HTR-8/SVneo (cell line): ENCODE measurements at regions not wholly inside any gene's neighbourhood (a gene's known extent, or its start where the extent isn't known, plus 50 kb on each side); places are given as distances from the start of the nearest gene placed in this dataset.

Experiments used
- DNase-seq: peaks from one replicate; pipeline ENCODE4 v3.0.0; 2011; ENCODE audit warnings: low spot score, mixed read lengths; ENCODE audit not compliant: insufficient read length
- FAIRE-seq: peaks from 2 replicates; lab custom pipeline; 2011; peaks lifted over from hg19 to GRCh38; lab: Jason Lieb, UNC

- DNase-seq: no peak
- no peak for FAIRE-seq
Observed at GRCh38 chr4:58564695-58565475, 1454.7 kb upstream of the IGFBP7 start.

- FAIRE-seq: no peak
Observed at GRCh38 chr4:58561170-58561569, 1451.0 kb upstream of the IGFBP7 start.

GRCh38 chr4:58560736-58561135, 1450.6 kb upstream of the IGFBP7 start:
- DNase-seq (no peak), FAIRE-seq (no peak)

More at GRCh38 chr4:58561170-58561569, 1451.0 kb upstream of the IGFBP7 start:
- DNase-seq: no peak

- DNase-seq (no peak), FAIRE-seq (no peak)
Observed at GRCh38 chr4:58553679-58554078, 1443.5 kb upstream of the IGFBP7 start.

- FAIRE-seq (no peak), DNase-seq (no peak)
Observed at GRCh38 chr4:58553031-58553430, 1442.8 kb upstream of the IGFBP7 start.

GRCh38 chr4:58551676-58552075, 1441.5 kb upstream of the IGFBP7 start:
- FAIRE-seq (no peak), DNase-seq (no peak)

- no peak for FAIRE-seq
Observed at GRCh38 chr4:58543465-58543864, 1433.3 kb upstream of the IGFBP7 start.

GRCh38 chr4:58541926-58542325, 1431.7 kb upstream of the IGFBP7 start:
- no peak for DNase-seq
- no peak for FAIRE-seq

More at GRCh38 chr4:58543465-58543864, 1433.3 kb upstream of the IGFBP7 start:
- no peak for DNase-seq

GRCh38 chr4:58522765-58523382, 1412.7 kb upstream of the IGFBP7 start:
- no peak for DNase-seq
- FAIRE-seq: no peak

GRCh38 chr4:58515226-58515625, 1405.0 kb upstream of the IGFBP7 start:
- FAIRE-seq (no peak), DNase-seq (no peak)

GRCh38 chr4:58514299-58514698, 1404.1 kb upstream of the IGFBP7 start:
- FAIRE-seq: no peak
- DNase-seq: no peak

GRCh38 chr4:58510652-58511051, 1400.5 kb upstream of the IGFBP7 start:
- FAIRE-seq (no peak), DNase-seq (no peak)

- DNase-seq: no peak
Observed at GRCh38 chr4:58507079-58507478, 1396.9 kb upstream of the IGFBP7 start.

GRCh38 chr4:58502839-58503238, 1392.7 kb upstream of the IGFBP7 start:
- FAIRE-seq (no peak), DNase-seq (no peak)

More at GRCh38 chr4:58507079-58507478, 1396.9 kb upstream of the IGFBP7 start:
- FAIRE-seq: no peak

- FAIRE-seq: no peak
Observed at GRCh38 chr4:58499182-58499581, 1389.0 kb upstream of the IGFBP7 start.

GRCh38 chr4:58491620-58492019, 1381.4 kb upstream of the IGFBP7 start:
- DNase-seq (no peak), FAIRE-seq (no peak)

More at GRCh38 chr4:58499182-58499581, 1389.0 kb upstream of the IGFBP7 start:
- DNase-seq: no peak

GRCh38 chr4:58477950-58478349, 1367.8 kb upstream of the IGFBP7 start:
- FAIRE-seq (no peak), DNase-seq (no peak)

GRCh38 chr4:58477513-58477912, 1367.3 kb upstream of the IGFBP7 start:
- FAIRE-seq (no peak), DNase-seq (no peak)

GRCh38 chr4:58475097-58475496, 1364.9 kb upstream of the IGFBP7 start:
- FAIRE-seq: no peak

GRCh38 chr4:58465031-58465430, 1354.8 kb upstream of the IGFBP7 start:
- DNase-seq: no peak
- FAIRE-seq: no peak

More at GRCh38 chr4:58475097-58475496, 1364.9 kb upstream of the IGFBP7 start:
- DNase-seq: no peak

- no peak for DNase-seq
- no peak for FAIRE-seq
Observed at GRCh38 chr4:58456727-58457384, 1346.7 kb upstream of the IGFBP7 start.
